ENCODE measurements at regions not wholly inside any gene's neighbourhood (a gene's known extent, or its start where the extent isn't known, plus 50 kb on each side); places are given as distances from the start of the nearest gene placed in this dataset.

- TF ChIP-seq CTCF (IDR thresholded peaks at IDR 0.05) (no peak), POLR2A (IDR thresholded peaks at IDR 0.05) (no peak), POLR2AphosphoS5 (IDR thresholded peaks at IDR 0.05) (no peak), EP300 (IDR thresholded peaks at IDR 0.05) (no peak)
Observed at GRCh38 chrX:89124985-89125384, 378.0 kb downstream of the CPXCR1 start.

Data from stomach (tissue), 4 donors.